ENCODE measurements at regions not wholly inside any gene's neighbourhood (a gene's known extent, or its start where the extent isn't known, plus 50 kb on each side); places are given as distances from the start of the nearest gene placed in this dataset.
"Not testable (repeated sequence)": the region's sequence is repeated elsewhere in the genome, so short reads cannot be mapped to it uniquely, and the experiment has no call there.

DNA sequence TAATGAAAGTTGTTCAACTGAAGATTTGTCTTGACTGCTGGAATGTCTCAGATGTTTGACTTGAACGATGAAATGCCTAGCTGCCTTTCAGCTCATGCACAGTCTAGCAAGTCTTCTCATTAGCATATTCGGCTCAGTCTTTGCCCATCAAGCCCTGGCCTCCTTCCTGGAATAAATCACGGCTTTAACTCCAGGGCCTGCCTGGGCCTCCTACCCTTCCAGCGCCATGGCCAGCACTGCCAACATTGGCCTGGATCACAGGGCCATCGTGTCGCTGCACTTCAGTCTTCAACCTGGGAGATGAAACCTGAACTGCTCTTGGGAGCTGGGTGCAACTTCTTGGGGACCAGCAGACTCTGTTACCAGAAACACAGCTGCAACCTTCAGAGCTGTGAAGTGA is 126.7 kb upstream of the TMEM260 start:
- Histone ChIP-seq H3K9ac (ENCODE audit: low read length) (no peak overlapping the region), H3K9me3 (ENCODE audit: insufficient read depth, low read length) (no peaks in the 10 kb centered on the region), H2AFZ (ENCODE audit: low read depth, low read length, severe bottlenecking) (no peak overlapping the region), H3K36me3 (ENCODE audit: low read length) (no peaks in the 10 kb centered on the region), H3K9me2 (replicated peaks; ENCODE audit: insufficient read depth, low read length) (no peaks in the 10 kb centered on the region), H3F3A (ENCODE audit: insufficient read depth) (no peaks in the 10 kb centered on the region), H3K27ac (ENCODE audit: low read depth, low read length) (no peak overlapping the region), H3K79me2 (ENCODE audit: insufficient read depth, low read length) (no peaks in the 10 kb centered on the region), H3K4me2 (ENCODE audit: low read depth, low read length, poor library complexity, severe bottlenecking) (no peak overlapping the region), H4K20me1 (ENCODE audit: low read depth, low read length) (no peaks in the 10 kb centered on the region), H3K27me3 (ENCODE audit: low read length) (no peaks in the 10 kb centered on the region), H3K4me3 (ENCODE audit: insufficient read depth, low read length, poor library complexity, severe bottlenecking) (no peak overlapping the region)
- no peak for TF ChIP-seq EZH2phosphoT487 (conservative IDR thresholded peaks at IDR 0.05; ENCODE audit: low read length)
- TF ChIP-seq, protein P1, sequence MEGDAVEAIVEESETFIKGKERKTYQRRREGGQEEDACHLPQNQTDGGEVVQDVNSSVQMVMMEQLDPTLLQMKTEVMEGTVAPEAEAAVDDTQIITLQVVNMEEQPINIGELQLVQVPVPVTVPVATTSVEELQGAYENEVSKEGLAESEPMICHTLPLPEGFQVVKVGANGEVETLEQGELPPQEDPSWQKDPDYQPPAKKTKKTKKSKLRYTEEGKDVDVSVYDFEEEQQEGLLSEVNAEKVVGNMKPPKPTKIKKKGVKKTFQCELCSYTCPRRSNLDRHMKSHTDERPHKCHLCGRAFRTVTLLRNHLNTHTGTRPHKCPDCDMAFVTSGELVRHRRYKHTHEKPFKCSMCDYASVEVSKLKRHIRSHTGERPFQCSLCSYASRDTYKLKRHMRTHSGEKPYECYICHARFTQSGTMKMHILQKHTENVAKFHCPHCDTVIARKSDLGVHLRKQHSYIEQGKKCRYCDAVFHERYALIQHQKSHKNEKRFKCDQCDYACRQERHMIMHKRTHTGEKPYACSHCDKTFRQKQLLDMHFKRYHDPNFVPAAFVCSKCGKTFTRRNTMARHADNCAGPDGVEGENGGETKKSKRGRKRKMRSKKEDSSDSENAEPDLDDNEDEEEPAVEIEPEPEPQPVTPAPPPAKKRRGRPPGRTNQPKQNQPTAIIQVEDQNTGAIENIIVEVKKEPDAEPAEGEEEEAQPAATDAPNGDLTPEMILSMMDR (IDR thresholded peaks at IDR 0.05; ENCODE audit: insufficient read depth, low read length, poor library complexity, severe bottlenecking): no peak

DNA sequence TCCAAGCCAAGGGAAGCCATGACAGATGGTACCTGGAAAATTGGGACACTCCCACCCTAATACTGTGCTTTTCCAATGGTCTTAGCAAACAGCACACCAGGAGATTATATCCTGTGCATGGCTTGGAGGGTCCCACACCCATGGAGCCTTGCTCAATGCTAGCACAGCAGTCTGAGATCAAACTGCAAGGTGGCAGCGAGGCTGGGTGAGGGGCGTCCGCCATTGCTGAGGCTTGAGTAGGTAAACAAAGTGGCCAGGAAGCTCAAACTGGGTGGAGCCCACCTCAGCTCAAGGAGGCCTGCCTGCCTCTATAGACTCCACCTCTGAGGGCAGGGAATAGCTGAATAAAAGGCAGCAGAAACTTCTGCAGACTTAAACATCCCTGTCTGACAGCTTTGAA is 124.9 kb upstream of the TMEM260 start:
- not testable (repeated sequence) for H3K36me3 ChIP-seq (ENCODE audit: low read length); H3K27me3 ChIP-seq (ENCODE audit: low read length)

DNA sequence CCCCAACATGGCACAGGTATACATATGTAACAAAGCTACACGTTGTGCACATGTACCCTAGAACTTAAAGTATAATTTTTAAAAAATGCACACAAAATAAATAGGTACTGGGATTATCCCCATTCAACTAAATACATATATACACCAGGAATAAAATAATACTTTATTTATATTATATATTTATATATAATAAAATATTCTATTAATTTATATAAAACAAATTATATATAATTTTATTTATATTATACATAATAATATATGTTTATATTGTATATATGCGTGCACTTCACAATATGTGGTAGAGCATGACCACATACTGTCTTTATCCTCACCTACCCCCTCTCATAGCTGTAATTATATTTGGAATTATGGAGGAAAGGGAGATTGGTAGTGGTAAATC is 119.1 kb upstream of the TMEM260 start:
- Histone ChIP-seq H3K27me3 (ENCODE audit: low read length) (0 out of 2 replicates have a peak, but pooled peaks cover 3% of the 10 kb centered on the region), H3K36me3 (ENCODE audit: low read length) (no peaks in the 10 kb centered on the region), H3K9me2 (replicated peaks; ENCODE audit: insufficient read depth, low read length) (no peaks in the 10 kb centered on the region), H3K9ac (ENCODE audit: low read length) (no peak overlapping the region), H3F3A (ENCODE audit: insufficient read depth) (no peaks in the 10 kb centered on the region), H4K20me1 (ENCODE audit: low read depth, low read length) (no peaks in the 10 kb centered on the region), H3K9me3 (ENCODE audit: insufficient read depth, low read length) (no peaks in the 10 kb centered on the region), H3K4me3 (ENCODE audit: insufficient read depth, low read length, poor library complexity, severe bottlenecking) (no peak overlapping the region), H3K27ac (ENCODE audit: low read depth, low read length) (no peak overlapping the region), H3K79me2 (ENCODE audit: insufficient read depth, low read length) (no peaks in the 10 kb centered on the region), H2AFZ (ENCODE audit: low read depth, low read length, severe bottlenecking) (no peak overlapping the region), H3K4me2 (ENCODE audit: low read depth, low read length, poor library complexity, severe bottlenecking) (no peak overlapping the region)
- TF ChIP-seq EZH2phosphoT487 (conservative IDR thresholded peaks at IDR 0.05; ENCODE audit: low read length): no peak
- TF ChIP-seq, protein P1 (IDR thresholded peaks at IDR 0.05; ENCODE audit: insufficient read depth, low read length, poor library complexity, severe bottlenecking): no peak

More for the DNA sequence above, 124.9 kb upstream of the TMEM260 start:
- not testable (repeated sequence) for H3K9me2 ChIP-seq (replicated peaks; ENCODE audit: insufficient read depth, low read length); H3K4me3 ChIP-seq (ENCODE audit: insufficient read depth, low read length, poor library complexity, severe bottlenecking); H4K20me1 ChIP-seq (ENCODE audit: low read depth, low read length); H3K27ac ChIP-seq (ENCODE audit: low read depth, low read length); H2AFZ ChIP-seq (ENCODE audit: low read depth, low read length, severe bottlenecking); H3K9ac ChIP-seq (ENCODE audit: low read length); H3F3A ChIP-seq (ENCODE audit: insufficient read depth); H3K4me2 ChIP-seq (ENCODE audit: low read depth, low read length, poor library complexity, severe bottlenecking); H3K9me3 ChIP-seq (ENCODE audit: insufficient read depth, low read length); H3K79me2 ChIP-seq (ENCODE audit: insufficient read depth, low read length)

DNA sequence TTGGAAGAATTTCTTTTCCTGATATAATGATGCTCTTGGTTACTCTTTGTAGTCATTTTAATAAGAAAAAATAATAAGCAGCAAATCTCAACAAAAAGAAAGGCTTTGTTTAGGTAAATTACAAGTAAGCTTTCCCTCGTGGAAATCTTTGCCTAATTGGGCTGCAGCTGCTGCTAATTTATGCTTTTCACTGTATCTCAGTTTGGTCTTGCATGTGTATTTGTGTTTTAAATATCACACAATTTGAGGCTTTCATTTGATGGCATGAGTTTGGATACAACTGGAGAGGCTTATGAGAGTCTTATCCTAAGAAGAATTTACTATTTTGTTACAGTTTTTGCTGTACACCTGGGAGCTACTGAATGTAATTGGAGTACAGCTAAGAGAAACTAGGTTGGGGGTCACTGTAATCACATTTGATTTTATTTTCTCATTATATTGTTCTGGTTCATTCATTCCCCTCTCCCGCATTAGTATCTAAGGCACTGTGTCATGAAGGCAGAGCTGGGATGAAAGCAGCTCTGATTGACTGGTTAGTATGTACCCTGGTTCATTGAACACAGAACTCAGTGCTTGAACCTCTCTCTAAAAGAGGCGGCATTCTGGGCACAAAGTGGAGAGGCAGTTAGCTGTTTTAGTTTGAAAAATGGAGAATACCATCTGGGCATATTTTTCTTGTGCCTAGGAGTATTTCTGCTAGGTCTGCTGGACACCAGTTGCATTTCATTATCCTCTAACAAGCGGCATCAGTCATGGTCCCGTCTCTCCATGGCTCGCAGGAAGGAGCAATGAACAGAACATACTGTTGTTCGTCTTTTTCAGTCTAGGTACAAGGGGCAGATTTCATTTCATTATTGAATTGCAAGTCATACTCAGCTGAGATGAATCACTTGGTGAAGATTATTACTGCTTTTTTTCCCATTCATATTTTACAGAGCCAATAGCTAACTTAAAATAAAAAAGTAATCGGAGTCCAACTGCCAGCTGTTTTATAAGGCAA is 118.0 kb upstream of the TMEM260 start:
- no peak overlapping the region for H3K9ac ChIP-seq (ENCODE audit: low read length)
- TF ChIP-seq, protein P1 (IDR thresholded peaks at IDR 0.05; ENCODE audit: insufficient read depth, low read length, poor library complexity, severe bottlenecking): no peak
- TF ChIP-seq EZH2phosphoT487 (conservative IDR thresholded peaks at IDR 0.05; ENCODE audit: low read length): no peak
- H2AFZ ChIP-seq (ENCODE audit: low read depth, low read length, severe bottlenecking): no peak overlapping the region

More for the DNA sequence above, 118.0 kb upstream of the TMEM260 start:
- Histone ChIP-seq H3K36me3 (ENCODE audit: low read length) (no peaks in the 10 kb centered on the region), H3K79me2 (ENCODE audit: insufficient read depth, low read length) (no peaks in the 10 kb centered on the region), H4K20me1 (ENCODE audit: low read depth, low read length) (no peaks in the 10 kb centered on the region), H3K4me2 (ENCODE audit: low read depth, low read length, poor library complexity, severe bottlenecking) (no peak overlapping the region), H3K4me3 (ENCODE audit: insufficient read depth, low read length, poor library complexity, severe bottlenecking) (no peak overlapping the region), H3K9me3 (ENCODE audit: insufficient read depth, low read length) (no peaks in the 10 kb centered on the region), H3K9me2 (replicated peaks; ENCODE audit: insufficient read depth, low read length) (no peaks in the 10 kb centered on the region), H3K27me3 (ENCODE audit: low read length) (0 out of 2 replicates have a peak, but pooled peaks cover 3% of the 10 kb centered on the region), H3K27ac (ENCODE audit: low read depth, low read length) (no peak overlapping the region), H3F3A (ENCODE audit: insufficient read depth) (no peaks in the 10 kb centered on the region)
